Mesenchymal stem cell (in vitro differentiated cells and primary cell): ENCODE measurements at regions not wholly inside any gene's neighbourhood (a gene's known extent, or its start where the extent isn't known, plus 50 kb on each side); places are given as distances from the start of the nearest gene placed in this dataset.
"Not testable (repeated sequence)": the region's sequence is repeated elsewhere in the genome, so short reads cannot be mapped to it uniquely, and the experiment has no call there.

Experiments
- DNase-seq: peaks from one replicate; pipeline ENCODE4 v3.0.0-alpha.2; 2013
- H2AFZ ChIP-seq: one replicate; pipeline ENCODE4 v1.6.1; 2013; ENCODE audit warnings: low read depth, mild to moderate bottlenecking, control low read depth, inconsistent platforms, low read length, moderate library complexity
- H2AK5ac ChIP-seq: 2 replicates; pipeline ENCODE4 v1.6.1; 2013; ENCODE audit warnings: low read length, moderate library complexity, mild to moderate bottlenecking, inconsistent platforms; ENCODE audit not compliant: severe bottlenecking
- H2BK120ac ChIP-seq: one replicate; pipeline ENCODE4 v1.6.1; 2013; ENCODE audit warnings: low read depth, mild to moderate bottlenecking, inconsistent platforms, low read length, moderate library complexity
- H2BK12ac ChIP-seq, 2 experiments: one replicate each; pipeline ENCODE4 v1.6.1; 2013; ENCODE audit warnings: inconsistent platforms in 2 of 2, low read length in 2 of 2, mild to moderate bottlenecking in 2 of 2, moderate library complexity in 2 of 2, control low read depth in 1 of 2
- H2BK15ac ChIP-seq: one replicate; pipeline ENCODE4 v1.6.1; 2013; ENCODE audit warnings: mild to moderate bottlenecking, low read depth, inconsistent platforms; ENCODE audit not compliant: poor library complexity, severe bottlenecking
- H2BK5ac ChIP-seq: 2 replicates; pipeline ENCODE4 v1.6.1; 2013; ENCODE audit warnings: low read depth, mild to moderate bottlenecking, low read length, control low read depth, inconsistent platforms; ENCODE audit not compliant: poor library complexity, severe bottlenecking
- H3K14ac ChIP-seq, 2 experiments: one replicate each; pipeline ENCODE4 v1.6.1; 2013; ENCODE audit warnings: inconsistent platforms in 2 of 2, low read length in 2 of 2, control low read depth in 1 of 2, mild to moderate bottlenecking in 1 of 2, moderate library complexity in 1 of 2
- H3K18ac ChIP-seq, 2 experiments: one replicate each; pipeline ENCODE4 v1.6.1; 2013; ENCODE audit warnings: inconsistent platforms in 2 of 2, low read length in 2 of 2, control low read depth in 1 of 2, low read depth in 1 of 2, mild to moderate bottlenecking in 1 of 2
- H3K23ac ChIP-seq, 2 experiments: one replicate each; pipeline ENCODE4 v1.6.1; 2013; ENCODE audit warnings: inconsistent platforms in 2 of 2, low read length in 2 of 2, mild to moderate bottlenecking in 2 of 2, moderate library complexity in 2 of 2, control low read depth in 1 of 2
- H3K27ac ChIP-seq: 2 replicates; pipeline ENCODE4 v1.5.1; 2013; ENCODE audit warnings: mild to moderate bottlenecking, moderate library complexity, low read length, control low read depth, inconsistent platforms; ENCODE audit not compliant: poor library complexity, severe bottlenecking
- H3K27me3 ChIP-seq, 2 experiments: 2 replicates each; pipeline versions ENCODE4 v1.6.1 to v1.7.0; 2013; ENCODE audit warnings: low read length in 2 of 2, mild to moderate bottlenecking in 2 of 2, moderate library complexity in 2 of 2, control low read depth in 1 of 2, inconsistent platforms in 1 of 2; ENCODE audit not compliant: control insufficient read depth in 1 of 2, insufficient read depth in 1 of 2
- H3K36me3 ChIP-seq, 2 experiments: 2 replicates each; pipeline versions ENCODE4 v1.6.1 to v1.7.0; 2013; ENCODE audit warnings: low read length in 2 of 2, control low read depth in 1 of 2, inconsistent platforms in 1 of 2, low read depth in 1 of 2, mild to moderate bottlenecking in 1 of 2; ENCODE audit not compliant: insufficient read depth in 2 of 2, control insufficient read depth in 1 of 2
- H3K4ac ChIP-seq, 2 experiments: one replicate each; pipeline ENCODE4 v1.6.1; 2013; ENCODE audit warnings: inconsistent platforms in 2 of 2, low read length in 2 of 2, mild to moderate bottlenecking in 2 of 2, moderate library complexity in 2 of 2, control low read depth in 1 of 2, low read depth in 1 of 2
- H3K4me1 ChIP-seq: 2 replicates; pipeline ENCODE4 v1.6.1; 2013; ENCODE audit warnings: low read depth, low read length, control low read depth; ENCODE audit not compliant: control insufficient read depth, insufficient read depth
- H3K4me2 ChIP-seq: 2 replicates; pipeline ENCODE4 v1.6.1; 2013; ENCODE audit warnings: low read length, mild to moderate bottlenecking, inconsistent platforms; ENCODE audit not compliant: poor library complexity, severe bottlenecking
- H3K4me3 ChIP-seq, 2 experiments: 2 replicates each; pipeline versions ENCODE4 v1.5.1 to v1.7.0; 2013; ENCODE audit warnings: low read length in 2 of 2, mild to moderate bottlenecking in 2 of 2, control low read depth in 1 of 2, low read depth in 1 of 2; ENCODE audit not compliant: insufficient read depth in 1 of 2
- H3K79me1 ChIP-seq: replicated peaks from 2 replicates; pipeline ENCODE4 v1.6.1; 2013; ENCODE audit warnings: mild to moderate bottlenecking, control low read depth, low read length, inconsistent platforms; ENCODE audit not compliant: poor library complexity, severe bottlenecking
- H3K9ac ChIP-seq: 2 replicates; pipeline ENCODE4 v1.7.0; 2013; ENCODE audit warnings: mild to moderate bottlenecking, low read length, moderate library complexity
- H3K9me3 ChIP-seq: 2 replicates; pipeline ENCODE4 v1.7.0; 2013; ENCODE audit warnings: mild to moderate bottlenecking, low read length; ENCODE audit not compliant: control insufficient read depth
- H4K8ac ChIP-seq: one replicate; pipeline ENCODE4 v1.6.1; 2013; ENCODE audit warnings: inconsistent platforms, mild to moderate bottlenecking, low read length, moderate library complexity
- H4K91ac ChIP-seq: one replicate; pipeline ENCODE4 v1.6.1; 2013; ENCODE audit warnings: mild to moderate bottlenecking, low read length, inconsistent platforms
- WGBS: methylation state at CpG from one replicate; pipeline ENCODE4 v1.1.7; 2013; ENCODE audit warnings: mixed read lengths; 5-methylcytosine and 5-hydroxymethylcytosine counted together

- Histone ChIP-seq H3K23ac (no peak overlapping the region), H3K36me3 (no peaks in the 10 kb centered on the region), H2BK12ac (no peak overlapping the region), H3K4ac (no peak overlapping the region), H3K18ac (no peak overlapping the region), H3K14ac (no peak overlapping the region), H3K27ac (no peak overlapping the region), H2AFZ (no peak overlapping the region), H2BK120ac (no peak overlapping the region), H3K4me2 (no peak overlapping the region), H3K4me1 (no peaks in the 10 kb centered on the region), H2BK5ac (no peak overlapping the region), H3K27me3 (no peaks in the 10 kb centered on the region), H3K9me3 (peaks cover 7% of the 10 kb centered on the region), H4K91ac (no peak overlapping the region), H3K9ac (no peak overlapping the region), H3K4me3 (no peak overlapping the region), H2BK15ac (no peak overlapping the region), H3K79me1 (no peaks in the 10 kb centered on the region), H2AK5ac (no peak overlapping the region), H4K8ac (no peak overlapping the region)
- DNase-seq: no peak
- 89% methylated on average over 2 of the region's 5 CpGs for WGBS
Measured at GRCh38 chr11:38710262-38710661, 2112.2 kb upstream of the RAG2 start.

DNA sequence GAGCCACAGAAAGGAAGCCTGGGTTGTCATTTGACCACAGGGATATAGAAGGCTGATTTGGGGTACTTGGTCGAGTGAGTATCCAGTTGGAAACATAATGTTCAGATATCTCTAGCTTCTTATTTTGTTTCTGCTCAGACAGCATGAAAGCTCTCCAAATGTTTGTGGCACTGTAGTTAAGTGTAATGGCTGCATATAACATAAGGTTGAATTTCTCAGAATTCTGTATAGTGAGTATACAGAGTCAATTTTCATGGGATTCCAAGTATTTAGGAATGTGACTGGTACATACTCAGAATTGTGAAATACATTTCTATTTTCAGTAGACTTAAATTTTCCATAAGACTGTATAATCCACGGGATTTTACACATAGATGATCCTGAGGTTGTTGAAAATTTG is 2102.1 kb upstream of the RAG2 start:
- Histone ChIP-seq H3K23ac (no peak overlapping the region), H3K27ac (no peak overlapping the region), H3K4me1 (no peaks in the 10 kb centered on the region), H3K4me2 (no peak overlapping the region), H3K27me3 (no peaks in the 10 kb centered on the region), H2AK5ac (no peak overlapping the region), H3K4me3 (no peak overlapping the region), H3K9me3 (no peaks in the 10 kb centered on the region), H3K4ac (no peak overlapping the region), H2BK120ac (no peak overlapping the region), H3K79me1 (no peaks in the 10 kb centered on the region), H2BK5ac (no peak overlapping the region), H2BK15ac (no peak overlapping the region), H3K36me3 (no peaks in the 10 kb centered on the region), H3K18ac (no peak overlapping the region), H3K9ac (no peak overlapping the region), H4K8ac (no peak overlapping the region), H2AFZ (no peak overlapping the region), H4K91ac (no peak overlapping the region), H3K14ac (no peak overlapping the region), H2BK12ac (no peak overlapping the region)
- DNase-seq: no peak
- 80% methylated on average over 1 of the region's 2 CpGs for WGBS

DNA sequence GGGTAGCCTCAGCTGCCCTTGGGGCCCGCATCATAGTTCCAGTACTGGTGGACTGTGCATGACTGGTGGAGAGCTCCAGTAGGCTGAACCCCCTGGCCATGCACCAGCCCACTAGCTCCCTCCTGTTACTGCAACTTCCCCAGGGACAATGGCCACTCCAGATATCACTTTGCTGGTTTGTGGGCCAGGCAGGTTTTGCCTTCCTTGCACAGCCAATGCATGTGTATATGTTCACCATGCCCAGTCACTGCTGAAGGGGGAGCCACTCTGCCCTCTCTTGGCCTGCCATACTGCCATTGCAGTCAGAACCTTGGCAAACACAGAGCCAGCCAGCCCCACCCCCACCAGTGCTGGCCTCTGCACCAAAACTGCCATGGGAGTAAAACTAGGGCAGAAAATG is 2095.3 kb upstream of the RAG2 start:
- Histone ChIP-seq H3K14ac (no peak overlapping the region), H3K18ac (no peak overlapping the region), H2AK5ac (no peak overlapping the region), H2BK15ac (no peak overlapping the region), H3K36me3 (no peaks in the 10 kb centered on the region), H3K4me3 (no peak overlapping the region), H3K9ac (no peak overlapping the region), H3K27ac (no peak overlapping the region), H2BK5ac (no peak overlapping the region), H3K4me1 (no peaks in the 10 kb centered on the region), H2BK120ac (no peak overlapping the region), H3K27me3 (no peaks in the 10 kb centered on the region), H4K8ac (no peak overlapping the region), H3K4ac (no peak overlapping the region), H4K91ac (no peak overlapping the region), H2AFZ (no peak overlapping the region), H3K4me2 (no peak overlapping the region), H2BK12ac (no peak overlapping the region), H3K23ac (no peak overlapping the region), H3K9me3 (no peaks in the 10 kb centered on the region), H3K79me1 (no peaks in the 10 kb centered on the region)
- DNase-seq: no peak
- 100% methylated on average over 1 of the region's 1 CpG for WGBS

DNA sequence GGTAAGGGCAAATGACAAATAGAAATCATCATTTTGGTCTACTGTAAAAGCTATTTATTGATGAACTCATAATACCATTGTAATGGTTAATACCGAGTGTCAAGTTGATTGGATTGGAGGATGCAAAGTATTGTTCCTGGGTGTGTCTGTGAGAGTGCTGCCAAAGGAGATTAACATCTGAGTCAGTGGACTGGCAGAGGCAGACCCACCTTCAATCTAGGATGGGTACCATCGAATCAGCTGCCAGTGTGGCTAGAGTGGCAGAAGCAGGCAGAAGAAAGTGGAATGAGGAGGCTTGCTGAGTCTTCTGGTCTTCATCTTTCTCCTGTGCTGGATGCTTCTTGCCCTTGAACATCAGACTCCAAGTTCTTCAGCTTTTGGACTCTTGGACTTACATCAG is 2092.2 kb upstream of the RAG2 start:
- H3K4me3 ChIP-seq, H2BK120ac ChIP-seq, H3K36me3 ChIP-seq, H3K4me2 ChIP-seq, H3K23ac ChIP-seq, H3K9ac ChIP-seq, H3K79me1 ChIP-seq, H3K9me3 ChIP-seq, H2AK5ac ChIP-seq, H3K14ac ChIP-seq, H3K4me1 ChIP-seq, H2BK15ac ChIP-seq, H3K27me3 ChIP-seq, H2BK12ac ChIP-seq, H4K91ac ChIP-seq, H2AFZ ChIP-seq, DNase-seq, H2BK5ac ChIP-seq, H3K4ac ChIP-seq, H3K27ac ChIP-seq, H4K8ac ChIP-seq, H3K18ac ChIP-seq: not testable (repeated sequence)
- 91% methylated on average over 2 of the region's 2 CpGs for WGBS
